HepG2 (cell line): ENCODE measurements at regions not wholly inside any gene's neighbourhood (a gene's known extent, or its start where the extent isn't known, plus 50 kb on each side); places are given as distances from the start of the nearest gene placed in this dataset.

Experiments
- ATAC-seq: fragments of 200-7000 bp; cut with Tn5 transposase; 3 replicates; pipeline ENCODE4 v1.9.1; 2020; ENCODE audit warnings: mild to moderate bottlenecking, moderate library complexity
- BruUV-seq: library from RNA; stranded (reverse); fragments of 400-500 nt; replicated peaks from 2 replicates; lab custom pipeline; 2021; lab: Mats Ljungman, UMichigan
- CTCF ChIA-PET: fragments of 300-600 bp; formaldehyde crosslinking; extraction: SDS; loops from one replicate; lab custom pipeline; 2021; ENCODE audit warnings: low total read pairs, inconsistent platforms, low intra/inter-chr PET ratio; lab: Yijun Ruan, JAX
- POLR2A ChIA-PET: fragments of 350-600 bp; sonication (Branson Sonifier 250); formaldehyde crosslinking; loops from one replicate; lab custom pipeline; 2020; ENCODE audit warnings: antibody characterized with exemption, inconsistent platforms; lab: Yijun Ruan, JAX
- DNase-seq: peaks from one replicate; pipeline ENCODE4 v3.0.0-alpha.2; 2015; ENCODE audit warnings: low spot score
- FAIRE-seq: peaks from 3 replicates; lab custom pipeline; 2011; peaks lifted over from hg19 to GRCh38; lab: Jason Lieb, UNC
- H2AFZ ChIP-seq: one replicate; pipeline ENCODE4 v1.6.1; 2011; ENCODE audit warnings: low read length, inconsistent platforms
- H3K27ac ChIP-seq: fragments of 300-600 bp; 3 replicates; pipeline ENCODE4 v1.8.0; 2011; ENCODE audit warnings: mixed run types, mild to moderate bottlenecking, mixed read lengths, low read length, inconsistent platforms; ENCODE audit not compliant: insufficient read depth; ENCODE audit errors: extremely low read length
- H3K27me3 ChIP-seq, 2 experiments: fragments of 200-600 bp in 1 of 2; 2 replicates in 1 of 2; 3 replicates in 1 of 2; pipeline versions ENCODE4 v1.6.0 to v1.8.0; 2011; ENCODE audit warnings: low read length in 2 of 2, mild to moderate bottlenecking in 2 of 2, moderate library complexity in 2 of 2, inconsistent platforms in 1 of 2; ENCODE audit not compliant: insufficient read depth in 2 of 2, control insufficient read depth in 1 of 2
- H3K36me3 ChIP-seq, 2 experiments: fragments of 200-600 bp in 1 of 2; replicated peaks in 1 of 2; 2 replicates in 1 of 2; 3 replicates in 1 of 2; pipeline versions ENCODE4 v1.5.1 to v1.8.0; 2011; ENCODE audit warnings: low read length in 2 of 2, inconsistent platforms in 1 of 2; ENCODE audit not compliant: insufficient read depth in 2 of 2, control insufficient read depth in 1 of 2
- H3K4me1 ChIP-seq: 2 replicates; pipeline ENCODE4 v1.5.1; 2012; ENCODE audit warnings: low read length, inconsistent platforms; ENCODE audit not compliant: insufficient read depth
- H3K4me2 ChIP-seq: 2 replicates; pipeline ENCODE4 v1.6.0; 2011; ENCODE audit warnings: low read depth, low read length, inconsistent platforms
- H3K4me3 ChIP-seq, 3 experiments: fragments of 200-600 bp in 1 of 3; sonication (generic), shearing (Covaris generic) in 1 of 3; replicated peaks in 1 of 3; 2 replicates each; pipeline ENCODE4 v1.5.1; 2011 to 2016; ENCODE audit warnings: low read length in 3 of 3, inconsistent platforms in 2 of 3, low read depth in 2 of 3, mild to moderate bottlenecking in 2 of 3, control low read depth in 1 of 3, mixed read lengths in 1 of 3; ENCODE audit not compliant: insufficient read depth in 1 of 3
- H3K79me2 ChIP-seq: one replicate; pipeline ENCODE4 v1.6.1; 2011; ENCODE audit warnings: low read length, inconsistent platforms; ENCODE audit not compliant: insufficient read depth
- H3K9ac ChIP-seq: 2 replicates; pipeline ENCODE4 v1.6.0; 2011; ENCODE audit warnings: mild to moderate bottlenecking, low read depth, low read length, inconsistent platforms; ENCODE audit not compliant: insufficient read depth
- H3K9me3 ChIP-seq: 2 replicates; pipeline ENCODE4 v1.5.1; 2012; ENCODE audit warnings: mild to moderate bottlenecking, low read length
- H4K20me1 ChIP-seq: 2 replicates; pipeline ENCODE4 v1.6.0; 2011; ENCODE audit warnings: inconsistent platforms, mild to moderate bottlenecking, low read length, moderate library complexity; ENCODE audit not compliant: insufficient read depth
- GATAD2A ChIP-seq: IDR thresholded peaks from 2 replicates; pipeline ENCODE4 v1.6.1; 2016
- GRHL1 ChIP-seq: sonication (generic); formaldehyde crosslinking; conservative IDR thresholded peaks from 2 replicates; pipeline ENCODE4 v1.8.0; 2022; ENCODE audit warnings: missing genetic modification reagents
- HIVEP1 ChIP-seq: sonication (generic); formaldehyde crosslinking; IDR thresholded peaks from 2 replicates; pipeline ENCODE4 v1.4.0; 2020; ENCODE audit warnings: mild to moderate bottlenecking, missing genetic modification reagents
- MED1 ChIP-seq: sonication (generic); formaldehyde crosslinking; IDR thresholded peaks from 2 replicates; pipeline ENCODE4 v1.4.0; 2020; ENCODE audit warnings: missing genetic modification reagents
- MEF2D ChIP-seq: sonication (generic); formaldehyde crosslinking; IDR thresholded peaks from 2 replicates; pipeline ENCODE4 v1.5.1; 2020; ENCODE audit warnings: mild to moderate bottlenecking, missing genetic modification reagents
- SIN3A ChIP-seq: IDR thresholded peaks from 2 replicates; pipeline ENCODE4 v1.6.1; 2011; ENCODE audit warnings: low read depth, mild to moderate bottlenecking, control low read depth, low read length, borderline replicate concordance
- SMYD3 ChIP-seq: sonication (generic); formaldehyde crosslinking; IDR thresholded peaks from 2 replicates; pipeline ENCODE4 v1.8.1; 2023; ENCODE audit warnings: mild to moderate bottlenecking, missing genetic modification reagents
- SRY ChIP-seq: sonication (generic); formaldehyde crosslinking; IDR thresholded peaks from 2 replicates; pipeline ENCODE4 v1.8.0; 2022; ENCODE audit warnings: mild to moderate bottlenecking, missing genetic modification reagents
- TBL1XR1 ChIP-seq: fragments of 150-350 bp; IDR thresholded peaks from 2 replicates; pipeline ENCODE4 v1.6.1; 2014; ENCODE audit warnings: borderline replicate concordance, low read length; ENCODE audit not compliant: partially characterized antibody
- TIGD3 ChIP-seq: sonication (generic); formaldehyde crosslinking; IDR thresholded peaks from 2 replicates; pipeline ENCODE4 v1.5.1; 2020; ENCODE audit warnings: mild to moderate bottlenecking, missing genetic modification reagents, borderline replicate concordance
- ZBTB43 ChIP-seq: sonication (generic); formaldehyde crosslinking; conservative IDR thresholded peaks from 2 replicates; pipeline ENCODE4 v1.4.0; 2020; ENCODE audit warnings: missing genetic modification reagents
- ZNF274 ChIP-seq: sonication (generic); formaldehyde crosslinking; IDR thresholded peaks from 2 replicates; pipeline ENCODE4 v1.5.1; 2020; ENCODE audit warnings: mild to moderate bottlenecking, missing genetic modification reagents
- ZNF432 ChIP-seq: sonication (generic); formaldehyde crosslinking; IDR thresholded peaks from 2 replicates; pipeline ENCODE4 v1.5.0; 2020; ENCODE audit warnings: missing genetic modification reagents, mild to moderate bottlenecking, borderline replicate concordance
- ZNF775 ChIP-seq: sonication (generic); formaldehyde crosslinking; IDR thresholded peaks from 2 replicates; pipeline ENCODE4 v1.4.0; 2020; ENCODE audit warnings: missing genetic modification reagents, mild to moderate bottlenecking, moderate library complexity, borderline replicate concordance
- WGBS: methylation state at CpG from one replicate; pipeline ENCODE4 v1.1.6; 2017; ENCODE audit warnings: low lambda C conversion rate; 5-methylcytosine and 5-hydroxymethylcytosine counted together
- in situ Hi-C: cut with HindIII; loops from 2 replicates; pipeline ENCODE4 v1.10.0; 2017; ENCODE audit warnings: low pct_unique_long_range_greater_than_20kb; ENCODE audit not compliant: extremely low pct_ligation_motif_present
- intact Hi-C: fragments of 100-400 bp; cut with micrococcal nuclease; formaldehyde crosslinking; loops from one replicate; pipeline ENCODE4 v1.10.0; 2022; ENCODE audit not compliant: unreplicated experiment
- TF ChIP-seq, protein P1 (sequence below): sonication (generic); formaldehyde crosslinking; IDR thresholded peaks from 2 replicates; pipeline ENCODE4 v1.4.0; 2020; ENCODE audit warnings: missing genetic modification reagents, borderline replicate concordance
- TF ChIP-seq, protein P2 (sequence below): sonication (generic); formaldehyde crosslinking; IDR thresholded peaks from 2 replicates; pipeline ENCODE4 v1.4.0; 2020; ENCODE audit warnings: mild to moderate bottlenecking, low read depth, missing genetic modification reagents

DNA sequence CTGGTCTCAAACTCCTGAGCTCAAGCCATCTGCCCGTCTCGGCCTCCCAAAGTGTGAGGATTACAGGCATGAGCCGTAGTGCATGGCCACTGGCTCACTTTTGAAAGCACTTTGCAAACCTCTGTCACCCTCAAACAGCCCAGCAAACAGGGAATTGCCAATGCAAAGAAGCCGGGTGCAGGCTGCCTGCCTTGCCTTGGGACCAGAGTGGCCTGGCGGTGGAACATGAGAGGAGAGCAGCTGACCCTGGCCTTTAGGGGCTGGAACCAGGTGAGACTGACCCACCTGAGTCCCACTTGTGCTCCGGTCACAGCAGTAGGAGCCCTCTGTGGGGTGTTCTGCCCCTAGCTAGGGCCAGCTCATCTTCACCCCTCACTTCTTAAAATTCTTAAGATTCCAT, 237.1 kb upstream of the GALNT17 start:
- intact Hi-C loops = no loop called here
- ATAC-seq (no peak), DNase-seq (no peak), FAIRE-seq (no peak)
- POLR2A ChIA-PET = no interaction called here
- H3K27ac ChIP-seq = no peak overlapping the region
- no peak overlapping the region for H3K9ac ChIP-seq
- no peaks in the 10 kb centered on the region for H4K20me1 ChIP-seq
- H3K27me3 ChIP-seq = peaks cover 0 to 3% of the 10 kb centered on the region in 2 experiments; a peak in 2 of 5 replicates
- CTCF ChIA-PET = no interaction called here
- H3K4me1 ChIP-seq = no peaks in the 10 kb centered on the region
- H3K4me3 ChIP-seq = no peak overlapping the region
- no peak overlapping the region for H2AFZ ChIP-seq
- no peaks in the 10 kb centered on the region for H3K36me3 ChIP-seq
- H3K79me2 ChIP-seq = no peaks in the 10 kb centered on the region
- BruUV-seq = no TSS peak
- in situ Hi-C loops = no loop called here
- no peak overlapping the region for H3K4me2 ChIP-seq
- peaks cover 11% of the 10 kb centered on the region; the same call in 1 of the 2 replicates for H3K9me3 ChIP-seq
- WGBS = 49% methylated on average over 4 of the region's 6 CpGs
- no peak for TF ChIP-seq SMYD3 (CRISPR knock-in tag)
- no peak for TF ChIP-seq SIN3A
- TF ChIP-seq ZNF274 (CRISPR knock-in tag) = no peak
- no peak for TF ChIP-seq GRHL1 (CRISPR knock-in tag)
- TF ChIP-seq, protein P1, sequence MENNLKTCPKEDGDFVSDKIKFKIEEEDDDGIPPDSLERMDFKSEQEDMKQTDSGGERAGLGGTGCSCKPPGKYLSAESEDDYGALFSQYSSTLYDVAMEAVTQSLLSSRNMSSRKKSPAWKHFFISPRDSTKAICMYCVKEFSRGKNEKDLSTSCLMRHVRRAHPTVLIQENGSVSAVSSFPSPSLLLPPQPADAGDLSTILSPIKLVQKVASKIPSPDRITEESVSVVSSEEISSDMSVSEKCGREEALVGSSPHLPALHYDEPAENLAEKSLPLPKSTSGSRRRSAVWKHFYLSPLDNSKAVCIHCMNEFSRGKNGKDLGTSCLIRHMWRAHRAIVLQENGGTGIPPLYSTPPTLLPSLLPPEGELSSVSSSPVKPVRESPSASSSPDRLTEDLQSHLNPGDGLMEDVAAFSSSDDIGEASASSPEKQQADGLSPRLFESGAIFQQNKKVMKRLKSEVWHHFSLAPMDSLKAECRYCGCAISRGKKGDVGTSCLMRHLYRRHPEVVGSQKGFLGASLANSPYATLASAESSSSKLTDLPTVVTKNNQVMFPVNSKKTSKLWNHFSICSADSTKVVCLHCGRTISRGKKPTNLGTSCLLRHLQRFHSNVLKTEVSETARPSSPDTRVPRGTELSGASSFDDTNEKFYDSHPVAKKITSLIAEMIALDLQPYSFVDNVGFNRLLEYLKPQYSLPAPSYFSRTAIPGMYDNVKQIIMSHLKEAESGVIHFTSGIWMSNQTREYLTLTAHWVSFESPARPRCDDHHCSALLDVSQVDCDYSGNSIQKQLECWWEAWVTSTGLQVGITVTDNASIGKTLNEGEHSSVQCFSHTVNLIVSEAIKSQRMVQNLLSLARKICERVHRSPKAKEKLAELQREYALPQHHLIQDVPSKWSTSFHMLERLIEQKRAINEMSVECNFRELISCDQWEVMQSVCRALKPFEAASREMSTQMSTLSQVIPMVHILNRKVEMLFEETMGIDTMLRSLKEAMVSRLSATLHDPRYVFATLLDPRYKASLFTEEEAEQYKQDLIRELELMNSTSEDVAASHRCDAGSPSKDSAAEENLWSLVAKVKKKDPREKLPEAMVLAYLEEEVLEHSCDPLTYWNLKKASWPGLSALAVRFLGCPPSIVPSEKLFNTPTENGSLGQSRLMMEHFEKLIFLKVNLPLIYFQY (CRISPR knock-in tag) = no peak
- no peak for TF ChIP-seq MED1 (CRISPR knock-in tag)
- TF ChIP-seq TBL1XR1 = no peak
- TF ChIP-seq TIGD3 (CRISPR knock-in tag) = no peak
- TF ChIP-seq ZNF775 (CRISPR knock-in tag) = no peak
- no peak for TF ChIP-seq ZNF432
- TF ChIP-seq MEF2D (CRISPR knock-in tag) = no peak
- no peak for TF ChIP-seq SRY
- TF ChIP-seq GATAD2A (CRISPR knock-in tag) = no peak
- no peak for TF ChIP-seq HIVEP1 (CRISPR knock-in tag)
- TF ChIP-seq ZBTB43 (CRISPR knock-in tag) = no peak
- TF ChIP-seq, protein P2, sequence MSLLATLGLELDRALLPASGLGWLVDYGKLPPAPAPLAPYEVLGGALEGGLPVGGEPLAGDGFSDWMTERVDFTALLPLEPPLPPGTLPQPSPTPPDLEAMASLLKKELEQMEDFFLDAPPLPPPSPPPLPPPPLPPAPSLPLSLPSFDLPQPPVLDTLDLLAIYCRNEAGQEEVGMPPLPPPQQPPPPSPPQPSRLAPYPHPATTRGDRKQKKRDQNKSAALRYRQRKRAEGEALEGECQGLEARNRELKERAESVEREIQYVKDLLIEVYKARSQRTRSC = no peak
